DMS153 treated with DMSO at 0.1 percent for 48 hours (cell line): ENCODE measurements at regions not wholly inside any gene's neighbourhood (a gene's known extent, or its start where the extent isn't known, plus 50 kb on each side); places are given as distances from the start of the nearest gene placed in this dataset.

Source experiments
- DNase-seq: peaks from one replicate; lab custom pipeline; 2025; ENCODE audit not compliant: unreplicated experiment; lab: John Stamatoyannopoulos, UW

GRCh38 chr2:41900101-41900577, 147.7 kb upstream of the PKDCC start:
- DNase-seq, result no peak

- no peak for DNase-seq
These were observed 144.9 kb upstream of the PKDCC start for GRCh38 chr2:41902897-41903296.

- no peak for DNase-seq
These were observed 144.2 kb upstream of the PKDCC start for GRCh38 chr2:41903474-41904135.

DNA sequence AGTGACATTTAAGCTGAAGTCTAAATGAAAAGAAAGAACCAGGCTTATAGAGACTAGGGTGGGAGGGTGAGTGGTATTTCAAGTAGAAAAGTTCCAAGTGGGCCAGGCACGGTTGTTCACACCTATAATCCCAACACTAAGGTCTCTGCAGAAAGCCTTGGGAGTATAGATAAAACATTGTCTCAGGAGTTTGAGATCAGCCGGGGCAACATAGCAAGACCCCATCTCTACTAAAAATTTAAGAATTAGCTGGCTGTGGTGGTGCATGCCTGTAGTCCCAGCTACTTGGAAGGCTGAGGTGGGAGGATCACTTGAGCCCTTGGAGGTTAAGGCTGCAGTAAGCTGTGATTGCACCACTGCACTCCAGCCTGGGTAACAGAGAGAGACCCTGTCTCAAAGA, 143.4 kb upstream of the PKDCC start:
- DNase-seq, result no peak

- no peak for DNase-seq
These were observed 142.1 kb upstream of the PKDCC start for GRCh38 chr2:41905597-41906337.

DNA sequence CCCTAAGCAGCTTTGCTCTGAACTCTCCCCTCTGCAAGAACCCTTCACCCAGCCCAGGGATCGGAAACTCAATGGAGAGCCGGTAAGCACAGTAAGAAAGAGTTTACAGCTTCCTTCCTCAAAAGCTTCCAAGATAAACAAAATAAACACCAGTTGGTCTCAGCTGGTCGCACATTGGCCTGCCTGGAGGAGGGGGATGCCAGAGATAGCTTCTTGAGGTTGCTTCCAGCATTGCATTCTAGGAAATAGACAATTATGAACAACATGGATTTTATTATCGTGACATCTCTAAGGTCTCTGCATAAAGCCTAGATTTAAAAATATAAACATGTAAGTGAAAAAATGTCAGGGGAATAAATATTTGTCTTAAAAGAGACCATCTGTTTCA, 141.5 kb upstream of the PKDCC start:
- DNase-seq, result no peak

DNA sequence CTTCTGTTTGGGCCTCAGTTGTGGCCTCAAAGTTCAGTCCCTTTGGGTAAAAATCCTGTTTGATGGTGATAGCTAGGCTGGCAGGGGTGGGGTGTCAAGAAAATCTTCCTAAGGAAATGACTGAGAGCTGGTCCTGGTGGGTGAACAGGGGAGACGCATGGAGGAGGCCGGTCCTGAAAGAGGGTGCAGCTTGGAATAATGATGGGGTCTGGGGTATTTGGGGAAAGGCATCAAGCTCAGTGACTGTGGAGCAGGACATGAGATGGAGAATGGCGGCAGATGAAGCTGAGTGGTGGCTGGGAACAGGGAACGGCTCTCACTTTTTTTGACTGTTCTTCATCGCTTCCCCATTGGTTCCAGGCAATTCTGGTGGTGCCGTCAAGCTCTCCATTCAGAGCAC, 140.7 kb upstream of the PKDCC start:
- DNase-seq, result no peak

- no peak for DNase-seq
These were observed 140.0 kb upstream of the PKDCC start for GRCh38 chr2:41907771-41908207.

GRCh38 chr2:41908349-41908748, 139.5 kb upstream of the PKDCC start:
- DNase-seq, result no peak

GRCh38 chr2:41909584-41909983, 138.2 kb upstream of the PKDCC start:
- no peak for DNase-seq

DNA sequence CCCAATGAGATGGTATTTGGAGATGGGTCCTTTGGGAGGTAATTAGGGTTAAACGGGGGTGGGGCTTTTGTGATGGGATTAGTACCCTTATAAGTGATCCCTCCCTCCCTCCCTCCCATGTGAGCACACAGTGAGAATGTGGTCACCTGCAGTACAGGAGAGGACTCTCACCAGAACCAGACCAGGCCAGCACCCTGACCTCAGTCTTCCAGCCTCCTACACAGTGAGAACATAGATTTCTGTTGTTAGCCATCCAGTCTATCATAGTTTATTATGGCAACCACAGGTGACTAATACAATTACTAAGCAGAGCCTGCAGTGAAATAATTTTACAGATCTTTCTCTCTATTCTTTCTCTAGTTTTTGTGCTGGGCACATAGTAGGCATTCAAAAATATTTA, 137.7 kb upstream of the PKDCC start:
- no peak for DNase-seq

DNA sequence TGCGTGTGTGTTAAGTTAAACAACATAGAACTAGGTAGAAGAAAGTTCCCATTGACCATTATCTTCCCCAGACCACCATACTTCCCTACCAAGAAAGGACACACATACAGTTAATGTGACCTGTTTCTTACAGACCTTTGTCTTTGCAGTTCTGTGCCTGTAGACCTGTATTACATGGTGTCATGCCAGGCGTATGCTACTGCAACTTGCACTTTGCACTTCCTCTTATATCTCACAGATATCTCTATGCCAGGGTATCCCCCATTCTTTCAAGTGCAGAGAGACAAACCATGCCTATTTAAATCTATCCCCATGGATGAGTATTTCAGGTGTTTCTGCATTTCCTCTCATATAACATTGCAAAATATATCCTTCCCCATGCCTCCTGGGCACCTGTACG, 136.8 kb upstream of the PKDCC start:
- no peak for DNase-seq

- DNase-seq, result no peak
These were observed 135.5 kb upstream of the PKDCC start for GRCh38 chr2:41912337-41912736.

GRCh38 chr2:41912776-41913175, 135.0 kb upstream of the PKDCC start:
- no peak for DNase-seq

- DNase-seq, result no peak
These were observed 134.5 kb upstream of the PKDCC start for GRCh38 chr2:41913311-41913710.

GRCh38 chr2:41913921-41914609, 133.8 kb upstream of the PKDCC start:
- DNase-seq, result no peak

DNA sequence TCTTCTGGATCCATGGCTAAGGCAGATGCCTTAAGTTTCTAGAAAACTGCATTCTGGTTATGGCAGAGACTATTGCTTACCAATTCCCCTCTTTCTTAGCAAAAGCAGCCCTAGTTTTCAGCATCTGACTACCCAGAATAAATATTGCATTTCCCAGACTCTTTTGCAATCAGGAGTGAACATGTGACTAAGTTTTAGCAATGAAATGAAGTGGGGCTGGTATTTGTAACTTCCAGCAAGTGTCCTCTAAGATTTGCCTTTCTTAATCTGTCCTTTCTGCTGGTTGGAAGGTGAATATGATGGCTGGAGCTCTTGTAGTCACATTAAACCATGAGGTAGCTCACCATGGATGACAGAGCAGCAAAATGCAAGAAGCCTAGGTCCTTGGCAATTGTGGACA, 132.9 kb upstream of the PKDCC start:
- no peak for DNase-seq

- no peak for DNase-seq
These were observed 131.6 kb upstream of the PKDCC start for GRCh38 chr2:41916177-41916576.

DNA sequence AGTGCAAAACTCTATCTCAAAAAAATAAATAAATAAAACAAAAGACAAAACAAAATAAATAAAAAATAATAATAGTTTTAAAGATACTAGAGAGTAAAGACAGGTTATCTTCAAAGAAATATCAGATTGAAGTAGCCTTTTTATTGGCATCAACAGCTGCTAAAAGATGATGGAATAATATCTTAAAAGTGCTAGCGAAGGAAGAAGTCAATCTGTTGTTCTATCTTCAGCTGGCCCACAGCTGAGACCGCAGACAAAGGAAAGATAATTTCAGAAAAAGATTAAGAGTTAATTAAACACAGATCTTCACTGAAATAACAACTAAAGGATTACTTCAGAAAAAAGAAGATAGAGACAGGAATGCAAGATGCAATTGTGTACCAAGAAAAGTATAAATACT, 130.2 kb upstream of the PKDCC start:
- no peak for DNase-seq

DNA sequence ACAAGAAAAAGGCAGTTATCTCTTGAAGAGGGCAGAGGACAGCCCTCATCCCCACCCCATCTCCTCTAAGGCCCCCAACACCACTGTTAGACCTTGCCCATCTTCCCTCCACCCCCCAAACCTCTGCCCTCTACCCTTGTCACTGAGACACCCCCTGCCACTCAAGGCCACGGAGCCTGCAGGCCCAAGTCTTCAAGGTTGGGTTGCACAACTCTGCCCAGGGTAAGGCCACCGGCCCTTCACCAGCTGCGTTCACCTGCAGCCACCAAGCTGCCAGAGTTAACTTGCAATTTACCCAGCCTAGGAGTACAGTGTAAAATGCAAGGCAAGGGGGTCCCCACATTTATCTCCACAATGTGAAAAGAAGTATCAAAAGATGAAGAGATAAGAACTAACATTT, 128.7 kb upstream of the PKDCC start:
- no peak for DNase-seq

GRCh38 chr2:41920181-41920580, 127.6 kb upstream of the PKDCC start:
- DNase-seq, result no peak

DNA sequence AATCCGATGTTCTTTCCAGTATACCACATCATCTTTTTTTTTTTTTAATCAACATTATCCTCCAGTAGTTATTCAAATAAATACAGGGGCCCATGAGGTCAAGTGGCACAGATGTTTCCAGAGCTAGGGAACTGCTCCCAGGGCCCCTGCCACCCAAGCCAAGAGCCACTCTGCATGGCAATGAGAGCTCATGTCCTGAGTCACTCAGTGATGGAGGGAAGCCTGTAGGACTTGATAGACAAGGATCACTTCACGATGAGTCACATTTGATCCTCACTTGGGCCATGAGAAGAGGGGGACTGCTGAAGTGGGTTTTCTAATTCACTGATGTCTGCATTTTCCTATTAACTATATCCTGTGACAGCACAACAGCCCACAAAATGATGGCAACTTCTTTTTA, 127.0 kb upstream of the PKDCC start:
- no peak for DNase-seq
